Gastroesophageal sphincter (tissue), 4 donors: ENCODE measurements at regions not wholly inside any gene's neighbourhood (a gene's known extent, or its start where the extent isn't known, plus 50 kb on each side); places are given as distances from the start of the nearest gene placed in this dataset.

Experiments
- ATAC-seq: fragments of 150-250 bp; one replicate; pipeline ENCODE4 v1.9.1; 2016; ENCODE audit warnings: mild to moderate bottlenecking, moderate library complexity
- H3K27ac ChIP-seq, 4 donors: fragments of 200-600 bp; sonication (generic) in 3 of 4; 1 replicate in 3 of 4; 2 replicates in 1 of 4; pipeline ENCODE4 v1.5.1; 2016 to 2019
- H3K27me3 ChIP-seq: fragments of 200-600 bp; sonication (generic); one replicate; pipeline ENCODE4 v1.5.1; 2019
- H3K36me3 ChIP-seq, 2 donors: fragments of 200-600 bp; sonication (generic); one replicate each; pipeline ENCODE4 v1.5.1; 2019; ENCODE audit warnings: control low read depth in 1 of 2
- H3K4me1 ChIP-seq, 3 donors: fragments of 200-600 bp; sonication (generic); 1 replicate in 2 of 3; 2 replicates in 1 of 3; pipeline ENCODE4 v1.5.1; 2016 to 2019; ENCODE audit warnings: control low read depth in 2 of 3
- H3K4me3 ChIP-seq, 2 donors: fragments of 200-600 bp; sonication (generic); one replicate each; pipeline ENCODE4 v1.5.1; 2019; ENCODE audit warnings: mild to moderate bottlenecking in 1 of 2, moderate library complexity in 1 of 2
- H3K9me3 ChIP-seq, 3 donors: fragments of 200-600 bp; sonication (generic); one replicate each; pipeline ENCODE4 v1.5.1; 2017 to 2019; ENCODE audit warnings: control low read depth in 2 of 3
- EP300 ChIP-seq: sonication (generic); formaldehyde crosslinking; IDR thresholded peaks from one replicate; pipeline ENCODE4 v1.6.1; 2017; ENCODE audit warnings: antibody characterized with exemption, mild to moderate bottlenecking
- POLR2A ChIP-seq, 2 donors: fragments of 450-650 bp; IDR thresholded peaks; one replicate each; pipeline ENCODE4 v1.6.1; 2017; ENCODE audit warnings: antibody characterized with exemption in 2 of 2, mild to moderate bottlenecking in 2 of 2, moderate library complexity in 1 of 2
- POLR2AphosphoS5 ChIP-seq: sonication (generic); formaldehyde crosslinking; IDR thresholded peaks from one replicate; pipeline ENCODE4 v1.6.1; 2017; ENCODE audit warnings: antibody characterized with exemption
- WGBS, 2 donors: methylation state at CpG; one replicate each; pipeline ENCODE4 v1.1.5; 2018; ENCODE audit warnings: low coverage in 1 of 2; 5-methylcytosine and 5-hydroxymethylcytosine counted together
- TF ChIP-seq, protein P1 (sequence below), 4 experiments: fragments of 200-600 bp in 2 of 4; fragments of 450-650 bp in 2 of 4; sonication (generic) in 1 of 4; IDR thresholded peaks; one replicate each; pipeline ENCODE4 v1.5.1; 2017 to 2019; ENCODE audit warnings: antibody characterized with exemption in 4 of 4, mild to moderate bottlenecking in 2 of 4, moderate library complexity in 2 of 4

DNA sequence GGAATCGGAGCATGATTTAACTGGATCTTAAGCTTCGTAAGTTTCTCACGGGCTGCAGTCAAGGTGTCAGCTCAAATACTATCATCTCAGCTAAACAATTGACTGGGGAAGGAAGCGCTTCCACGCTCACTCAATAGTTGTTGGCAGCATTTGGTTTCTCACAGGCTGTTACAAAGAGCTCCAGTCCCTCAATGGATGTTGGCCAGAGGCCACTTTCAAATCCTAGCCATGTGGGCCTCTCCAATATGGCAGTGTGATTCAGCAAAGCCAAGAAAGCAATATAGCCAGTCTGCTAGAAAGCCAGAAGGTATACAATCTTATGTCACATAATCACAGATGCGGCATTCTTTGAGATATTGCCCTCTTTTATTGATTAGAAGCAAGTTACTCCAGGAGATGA, 98.3 kb upstream of the PHACTR1 start:
- TF ChIP-seq, protein P1, sequence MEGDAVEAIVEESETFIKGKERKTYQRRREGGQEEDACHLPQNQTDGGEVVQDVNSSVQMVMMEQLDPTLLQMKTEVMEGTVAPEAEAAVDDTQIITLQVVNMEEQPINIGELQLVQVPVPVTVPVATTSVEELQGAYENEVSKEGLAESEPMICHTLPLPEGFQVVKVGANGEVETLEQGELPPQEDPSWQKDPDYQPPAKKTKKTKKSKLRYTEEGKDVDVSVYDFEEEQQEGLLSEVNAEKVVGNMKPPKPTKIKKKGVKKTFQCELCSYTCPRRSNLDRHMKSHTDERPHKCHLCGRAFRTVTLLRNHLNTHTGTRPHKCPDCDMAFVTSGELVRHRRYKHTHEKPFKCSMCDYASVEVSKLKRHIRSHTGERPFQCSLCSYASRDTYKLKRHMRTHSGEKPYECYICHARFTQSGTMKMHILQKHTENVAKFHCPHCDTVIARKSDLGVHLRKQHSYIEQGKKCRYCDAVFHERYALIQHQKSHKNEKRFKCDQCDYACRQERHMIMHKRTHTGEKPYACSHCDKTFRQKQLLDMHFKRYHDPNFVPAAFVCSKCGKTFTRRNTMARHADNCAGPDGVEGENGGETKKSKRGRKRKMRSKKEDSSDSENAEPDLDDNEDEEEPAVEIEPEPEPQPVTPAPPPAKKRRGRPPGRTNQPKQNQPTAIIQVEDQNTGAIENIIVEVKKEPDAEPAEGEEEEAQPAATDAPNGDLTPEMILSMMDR (IDR thresholded peaks at IDR 0.05) = no peak
- TF ChIP-seq EP300 = no peak
- TF ChIP-seq POLR2A (IDR thresholded peaks at IDR 0.05) = no peak
- TF ChIP-seq POLR2AphosphoS5 = no peak
- Histone ChIP-seq H3K27me3 (peaks cover 10% of the 10 kb centered on the region), H3K9me3 (no peaks in the 10 kb centered on the region), H3K4me3 (no peak overlapping the region), H3K36me3 (no peaks in the 10 kb centered on the region), H3K4me1 (no peaks in the 10 kb centered on the region), H3K27ac (no peak overlapping the region)
- 72 to 86% methylated on average over 6 of the region's 6 CpGs for WGBS, 2 donors
- no peak for ATAC-seq

DNA sequence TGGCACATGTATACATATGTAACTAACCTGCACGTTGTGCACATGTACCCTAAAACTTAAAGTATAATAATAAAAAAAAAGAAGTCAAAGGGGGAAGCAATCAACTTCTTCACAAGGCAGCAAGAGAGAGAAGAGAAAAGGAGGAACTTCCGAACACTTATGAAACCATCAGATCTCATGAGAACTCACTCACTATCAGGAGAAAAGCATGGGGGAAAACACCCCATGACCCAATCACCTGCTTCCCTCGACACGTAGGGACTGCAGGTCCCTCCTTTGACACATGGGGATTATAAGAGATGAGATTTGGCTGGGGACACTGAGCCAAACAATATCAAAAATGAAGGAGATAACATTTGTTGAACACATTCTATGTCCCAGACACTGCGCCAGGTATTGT, 94.8 kb upstream of the PHACTR1 start:
- Histone ChIP-seq H3K4me3 (no peak overlapping the region), H3K36me3 (no peaks in the 10 kb centered on the region), H3K9me3 (no peaks in the 10 kb centered on the region), H3K4me1 (no peaks in the 10 kb centered on the region), H3K27ac (no peak overlapping the region), H3K27me3 (peaks cover 10% of the 10 kb centered on the region)
- no peak for ATAC-seq
- WGBS, 2 donors = 62 to 71% methylated on average over 4 to 5 of the region's 5 CpGs
- TF ChIP-seq POLR2A (IDR thresholded peaks at IDR 0.05) (no peak), POLR2AphosphoS5 (no peak), EP300 (no peak)
- TF ChIP-seq, protein P1 (IDR thresholded peaks at IDR 0.05) = no peak

DNA sequence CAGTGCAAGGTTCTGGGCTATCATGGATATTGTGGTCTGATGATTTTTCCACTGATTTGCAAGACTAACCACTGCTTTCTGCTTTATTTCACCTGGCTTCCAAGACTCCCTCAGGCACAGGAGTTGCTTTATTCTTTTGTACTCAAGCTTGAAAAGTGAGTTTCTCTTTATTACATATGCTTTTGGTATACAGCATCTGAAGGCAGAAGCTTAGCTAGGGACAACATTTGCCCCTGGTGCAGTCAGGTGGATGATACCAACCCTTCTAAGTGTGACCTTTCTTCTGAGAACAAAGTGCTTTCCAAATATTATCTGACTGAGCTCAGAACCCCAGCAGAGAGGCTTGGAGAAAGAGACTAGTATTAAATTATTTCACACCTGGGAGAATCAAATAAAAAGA, 94.0 kb upstream of the PHACTR1 start:
- no peak overlapping the region for H3K27ac ChIP-seq
- no peak overlapping the region for H3K4me3 ChIP-seq
- peaks cover 10% of the 10 kb centered on the region for H3K27me3 ChIP-seq
- H3K36me3 ChIP-seq = no peaks in the 10 kb centered on the region
- no peaks in the 10 kb centered on the region for H3K9me3 ChIP-seq
- no peaks in the 10 kb centered on the region for H3K4me1 ChIP-seq
- ATAC-seq = no peak
- no peak for TF ChIP-seq POLR2AphosphoS5
- TF ChIP-seq, protein P1 (IDR thresholded peaks at IDR 0.05) = no peak
- TF ChIP-seq POLR2A (IDR thresholded peaks at IDR 0.05) = no peak
- no peak for TF ChIP-seq EP300

DNA sequence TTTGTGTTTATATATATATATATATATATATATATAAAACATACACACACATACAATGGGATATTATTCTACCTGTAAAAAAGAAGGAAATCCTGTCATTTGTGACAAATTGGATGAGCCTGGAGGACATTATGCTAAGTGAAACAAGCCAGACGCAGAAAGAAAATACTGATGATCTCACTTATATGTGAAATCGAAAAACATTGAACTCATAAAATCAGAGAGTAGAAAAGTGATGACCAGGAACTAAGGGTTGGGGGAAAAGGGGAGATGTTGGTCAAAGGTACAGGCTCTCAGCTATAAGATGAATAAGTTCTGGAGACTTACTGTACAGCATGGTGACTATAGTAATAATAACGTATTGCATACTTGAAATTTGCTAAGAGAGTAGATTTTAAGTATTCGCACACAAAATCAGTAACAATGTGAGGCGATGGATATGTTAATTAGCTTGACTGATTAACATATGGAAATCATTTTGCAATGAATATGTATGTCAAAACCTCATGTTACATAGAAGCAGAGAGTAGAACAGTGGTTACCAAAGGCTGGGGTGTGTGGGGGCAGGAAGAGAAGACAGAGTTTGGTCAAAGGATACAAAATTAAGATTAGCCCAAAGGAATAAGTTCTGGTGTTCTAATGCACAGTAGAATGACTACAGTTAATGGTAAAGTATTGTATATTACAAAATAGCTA, 92.3 kb upstream of the PHACTR1 start:
- 66 to 80% methylated on average over 5 of the region's 5 CpGs for WGBS, 2 donors
- Histone ChIP-seq H3K9me3 (no peaks in the 10 kb centered on the region), H3K27me3 (peaks cover 10% of the 10 kb centered on the region), H3K4me3 (no peak overlapping the region), H3K27ac (no peak overlapping the region), H3K36me3 (no peaks in the 10 kb centered on the region), H3K4me1 (no peaks in the 10 kb centered on the region)
- no peak for ATAC-seq
- TF ChIP-seq POLR2A (IDR thresholded peaks at IDR 0.05) (no peak), POLR2AphosphoS5 (no peak), EP300 (no peak)
- TF ChIP-seq, protein P1 (IDR thresholded peaks at IDR 0.05) = no peak

DNA sequence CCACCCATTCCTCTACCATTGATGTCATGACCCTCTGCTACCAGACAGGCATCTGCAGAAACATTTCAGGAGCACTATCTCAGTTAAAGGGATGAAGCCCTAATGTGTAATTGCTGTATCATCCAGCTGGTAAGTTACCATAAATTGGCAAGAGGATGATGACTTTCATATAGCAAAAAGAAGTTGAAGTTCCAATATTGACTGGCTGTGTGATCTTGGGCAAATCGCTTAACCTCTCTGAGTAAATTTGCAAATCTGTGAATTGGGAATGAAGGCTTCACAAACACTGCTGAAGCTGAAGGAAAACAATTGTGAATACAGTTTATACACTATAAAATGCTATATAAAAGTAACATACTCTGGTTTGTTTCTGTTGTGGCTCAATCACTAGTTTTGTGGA, 89.5 kb upstream of the PHACTR1 start:
- no peaks in the 10 kb centered on the region for H3K9me3 ChIP-seq
- no peak overlapping the region for H3K4me3 ChIP-seq
- no peaks in the 10 kb centered on the region for H3K27me3 ChIP-seq
- H3K36me3 ChIP-seq = no peaks in the 10 kb centered on the region
- whole genome bisulfite sequencing, 2 donors = 100% methylated on average over 1 of the region's 1 CpG
- no peak for TF ChIP-seq POLR2A (IDR thresholded peaks at IDR 0.05)
- no peak overlapping the region for H3K27ac ChIP-seq
- no peaks in the 10 kb centered on the region for H3K4me1 ChIP-seq
- no peak for ATAC-seq
